Thoracic aorta (tissue), 2 donors: ENCODE measurements at regions not wholly inside any gene's neighbourhood (a gene's known extent, or its start where the extent isn't known, plus 50 kb on each side); places are given as distances from the start of the nearest gene placed in this dataset.

Source experiments
- ATAC-seq: fragments of 150-250 bp; one replicate; pipeline ENCODE4 v1.8.0; 2017; ENCODE audit warnings: low read depth; ENCODE audit not compliant: insufficient number of reproducible peaks, low FRiP score
- DNase-seq: peaks from one replicate; pipeline ENCODE4 v3.0.0-alpha.2; 2020; ENCODE audit warnings: low spot score
- H3K27ac ChIP-seq, 2 donors: fragments of 200-600 bp; sonication (generic); 1 replicate in 1 of 2; 2 replicates in 1 of 2; pipeline ENCODE4 v1.5.1; 2016; ENCODE audit warnings: mild to moderate bottlenecking in 2 of 2, moderate library complexity in 2 of 2
- H3K27me3 ChIP-seq: fragments of 200-600 bp; sonication (generic); replicated peaks from 2 replicates; pipeline ENCODE4 v1.6.0; 2016; ENCODE audit warnings: mild to moderate bottlenecking; ENCODE audit not compliant: insufficient read depth
- H3K36me3 ChIP-seq: fragments of 200-600 bp; sonication (generic); one replicate; pipeline ENCODE4 v1.5.1; 2016
- H3K4me1 ChIP-seq, 2 donors: fragments of 200-600 bp; sonication (generic); 1 replicate in 1 of 2; 2 replicates in 1 of 2; pipeline versions ENCODE4 v1.5.1 to v1.6.0; 2016; ENCODE audit warnings: low read depth in 2 of 2, mild to moderate bottlenecking in 1 of 2; ENCODE audit not compliant: control insufficient read depth in 1 of 2
- H3K4me3 ChIP-seq: fragments of 200-600 bp; sonication (generic); 2 replicates; pipeline ENCODE4 v1.5.1; 2016; ENCODE audit warnings: mild to moderate bottlenecking
- H3K9me3 ChIP-seq: fragments of 200-600 bp; sonication (generic); 2 replicates; pipeline ENCODE4 v1.5.1; 2016
- TF ChIP-seq, protein P1 (sequence below): fragments of 200-600 bp; sonication (generic); IDR thresholded peaks from one replicate; pipeline ENCODE4 v1.5.1; 2019; ENCODE audit warnings: antibody characterized with exemption

DNA sequence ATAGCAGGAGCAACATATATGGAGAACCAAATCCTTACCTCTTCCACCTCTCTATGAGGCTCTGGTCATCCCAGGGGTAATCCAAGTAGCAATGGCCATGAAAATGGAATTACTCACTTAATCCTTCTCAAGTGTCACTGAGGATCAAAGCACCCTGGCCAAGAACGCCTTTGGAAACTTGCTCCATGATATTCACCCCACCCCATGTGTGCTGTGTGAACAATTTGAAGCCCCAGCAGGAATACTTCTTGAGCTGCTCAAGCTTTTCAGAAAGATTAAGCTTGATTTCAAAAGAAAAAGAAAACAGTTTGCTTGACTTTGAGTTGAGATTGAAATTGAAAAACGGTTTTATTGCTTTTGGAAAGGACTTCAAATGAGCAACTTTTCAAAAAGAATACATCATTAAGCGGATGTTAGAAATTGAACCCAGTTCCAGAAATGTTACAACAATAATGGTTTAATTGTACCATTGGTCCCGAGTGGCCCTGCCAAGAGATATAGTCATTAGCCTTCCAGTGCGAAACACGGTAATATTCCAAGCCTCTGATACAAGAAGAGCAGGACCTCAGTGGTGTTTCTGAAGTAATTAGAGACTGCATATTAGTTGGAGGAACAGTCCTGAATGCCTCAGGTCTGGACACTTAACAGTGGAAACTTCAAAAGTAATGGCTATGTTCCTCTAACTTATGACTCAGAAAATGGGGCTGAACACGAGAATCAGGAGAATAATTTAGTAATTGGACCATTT lies 208.1 kb downstream of the NEBL start:
- no peaks in the 10 kb centered on the region for H3K9me3 ChIP-seq
- no peak for DNase-seq
- H3K4me1 ChIP-seq, result no peaks in the 10 kb centered on the region
- no peaks in the 10 kb centered on the region for H3K27me3 ChIP-seq
- no peak overlapping the region for H3K4me3 ChIP-seq
- no peak for ATAC-seq
- TF ChIP-seq, protein P1, sequence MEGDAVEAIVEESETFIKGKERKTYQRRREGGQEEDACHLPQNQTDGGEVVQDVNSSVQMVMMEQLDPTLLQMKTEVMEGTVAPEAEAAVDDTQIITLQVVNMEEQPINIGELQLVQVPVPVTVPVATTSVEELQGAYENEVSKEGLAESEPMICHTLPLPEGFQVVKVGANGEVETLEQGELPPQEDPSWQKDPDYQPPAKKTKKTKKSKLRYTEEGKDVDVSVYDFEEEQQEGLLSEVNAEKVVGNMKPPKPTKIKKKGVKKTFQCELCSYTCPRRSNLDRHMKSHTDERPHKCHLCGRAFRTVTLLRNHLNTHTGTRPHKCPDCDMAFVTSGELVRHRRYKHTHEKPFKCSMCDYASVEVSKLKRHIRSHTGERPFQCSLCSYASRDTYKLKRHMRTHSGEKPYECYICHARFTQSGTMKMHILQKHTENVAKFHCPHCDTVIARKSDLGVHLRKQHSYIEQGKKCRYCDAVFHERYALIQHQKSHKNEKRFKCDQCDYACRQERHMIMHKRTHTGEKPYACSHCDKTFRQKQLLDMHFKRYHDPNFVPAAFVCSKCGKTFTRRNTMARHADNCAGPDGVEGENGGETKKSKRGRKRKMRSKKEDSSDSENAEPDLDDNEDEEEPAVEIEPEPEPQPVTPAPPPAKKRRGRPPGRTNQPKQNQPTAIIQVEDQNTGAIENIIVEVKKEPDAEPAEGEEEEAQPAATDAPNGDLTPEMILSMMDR, result no peak
- no peak overlapping the region for H3K27ac ChIP-seq
- H3K36me3 ChIP-seq, result no peaks in the 10 kb centered on the region

GRCh38 chr10:20686015-20686635 lies 211.0 kb downstream of the NEBL start:
- H3K9me3 ChIP-seq, result no peaks in the 10 kb centered on the region
- ATAC-seq (no peak), DNase-seq (no peak)
- TF ChIP-seq, protein P1, result no peak
- H3K27me3 ChIP-seq, result no peaks in the 10 kb centered on the region
- no peak overlapping the region for H3K27ac ChIP-seq
- H3K4me3 ChIP-seq, result no peak overlapping the region
- H3K36me3 ChIP-seq, result no peaks in the 10 kb centered on the region
- H3K4me1 ChIP-seq, result no peaks in the 10 kb centered on the region

- Histone ChIP-seq H3K4me3 (no peak overlapping the region), H3K36me3 (no peaks in the 10 kb centered on the region), H3K27ac (no peak overlapping the region), H3K4me1 (no peaks in the 10 kb centered on the region), H3K9me3 (no peaks in the 10 kb centered on the region), H3K27me3 (no peaks in the 10 kb centered on the region)
- DNase-seq (no peak), ATAC-seq (no peak)
- TF ChIP-seq, protein P1, result no peak
Observed at GRCh38 chr10:20685462-20685861, 211.6 kb downstream of the NEBL start.

DNA sequence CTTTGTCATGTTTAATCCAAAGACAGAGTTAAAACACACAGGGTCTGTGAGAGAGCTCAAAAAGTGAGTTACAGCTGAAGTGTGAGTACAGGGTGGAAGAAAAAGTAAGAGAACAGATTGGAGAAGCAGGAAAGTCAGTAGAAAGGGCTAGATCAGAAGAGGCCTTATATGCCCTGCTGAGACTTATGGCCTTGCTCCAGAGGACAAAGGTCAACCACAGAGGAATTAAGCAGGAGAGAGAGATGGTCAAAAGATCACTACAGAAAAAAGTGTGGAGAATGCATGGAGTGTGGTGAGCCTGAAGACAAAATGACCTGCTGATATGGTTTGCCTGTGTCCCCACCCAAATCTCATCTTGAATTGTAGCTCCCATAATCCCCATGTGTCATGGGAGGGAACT lies 213.8 kb downstream of the NEBL start:
- no peak for DNase-seq
- no peaks in the 10 kb centered on the region for H3K36me3 ChIP-seq
- no peaks in the 10 kb centered on the region for H3K9me3 ChIP-seq
- ATAC-seq, result no peak
- H3K4me1 ChIP-seq, result no peaks in the 10 kb centered on the region
- TF ChIP-seq, protein P1, result no peak
- H3K27ac ChIP-seq, result no peak overlapping the region
- no peak overlapping the region for H3K4me3 ChIP-seq
- H3K27me3 ChIP-seq, result no peaks in the 10 kb centered on the region

- H3K36me3 ChIP-seq, result no peaks in the 10 kb centered on the region
- no peaks in the 10 kb centered on the region for H3K27me3 ChIP-seq
- H3K4me3 ChIP-seq, result no peak overlapping the region
- DNase-seq, result no peak
- H3K27ac ChIP-seq, result no peak overlapping the region
- TF ChIP-seq, protein P1, result no peak
- ATAC-seq, result no peak
- no peaks in the 10 kb centered on the region for H3K9me3 ChIP-seq
- no peaks in the 10 kb centered on the region for H3K4me1 ChIP-seq
Observed at GRCh38 chr10:20682782-20683181, 214.3 kb downstream of the NEBL start.
